ENCODE measurements at regions not wholly inside any gene's neighbourhood (a gene's known extent, or its start where the extent isn't known, plus 50 kb on each side); places are given as distances from the start of the nearest gene placed in this dataset.

GRCh38 chr2:120982598-120982997 lies 246.9 kb downstream of the GLI2 start:
- DNase-seq: no peak

GRCh38 chr2:120983344-120983743 lies 247.7 kb downstream of the GLI2 start:
- no peak for DNase-seq

GRCh38 chr2:120984046-120984445 lies 248.4 kb downstream of the GLI2 start:
- no peak for DNase-seq

GRCh38 chr2:120984452-120985173 lies 248.9 kb downstream of the GLI2 start:
- DNase-seq: no peak

GRCh38 chr2:120985174-120985996 lies 249.7 kb downstream of the GLI2 start:
- DNase-seq: no peak

GRCh38 chr2:120985997-120986651 lies 250.5 kb downstream of the GLI2 start:
- DNase-seq: no peak

- DNase-seq: no peak
Measured at GRCh38 chr2:120986898-120987650, 251.4 kb downstream of the GLI2 start.

GRCh38 chr2:120988051-120988699 lies 252.5 kb downstream of the GLI2 start:
- no peak for DNase-seq

GRCh38 chr2:120988700-120989511 lies 253.2 kb downstream of the GLI2 start:
- DNase-seq: no peak

GRCh38 chr2:120989512-120990441 lies 254.1 kb downstream of the GLI2 start:
- no peak for DNase-seq

- no peak for DNase-seq
Measured at GRCh38 chr2:120990451-120990871, 254.8 kb downstream of the GLI2 start.

- DNase-seq: no peak
Measured at GRCh38 chr2:120991441-120991840, 255.8 kb downstream of the GLI2 start.

GRCh38 chr2:120992791-120993555 lies 257.3 kb downstream of the GLI2 start:
- no peak for DNase-seq

GRCh38 chr2:120993661-120994060 lies 258.0 kb downstream of the GLI2 start:
- no peak for DNase-seq

- DNase-seq: no peak
Measured at GRCh38 chr2:120994301-120994995, 258.8 kb downstream of the GLI2 start.

GRCh38 chr2:120995152-120995551 lies 259.5 kb downstream of the GLI2 start:
- no peak for DNase-seq

GRCh38 chr2:120995656-120996190 lies 260.1 kb downstream of the GLI2 start:
- DNase-seq: no peak

- DNase-seq: no peak
Measured at GRCh38 chr2:120999377-121000097, 263.9 kb downstream of the GLI2 start.

Measured in NCI-H524 (cell line).